Stimulated activated naive CD8-positive, alpha-beta T cell treated with anti-CD3 and anti-CD28 coated beads, Interleukin-15, Interleukin-2, amounts not matched to agents 100 U/mL and 50 U/mL, for 24 hours (primary cell): ENCODE measurements at regions not wholly inside any gene's neighbourhood (a gene's known extent, or its start where the extent isn't known, plus 50 kb on each side); places are given as distances from the start of the nearest gene placed in this dataset.
"Not testable (repeated sequence)": the region's sequence is repeated elsewhere in the genome, so short reads cannot be mapped to it uniquely, and the experiment has no call there.

Source experiments
- ATAC-seq: fragments of 150-1000 bp; cut with Tn5 transposase; one replicate; pipeline ENCODE4 v1.10.0; 2021
- DNase-seq: peaks from one replicate; pipeline ENCODE4 v3.0.0; 2021

- DNase-seq, result no peak
- ATAC-seq, result no peak
Measured at GRCh38 chr10:65787571-65787970, 1138.3 kb upstream of the LRRTM3 start.

- DNase-seq (no peak), ATAC-seq (no peak)
Measured at GRCh38 chr10:65788271-65788670, 1137.6 kb upstream of the LRRTM3 start.

- ATAC-seq (no peak), DNase-seq (no peak)
Measured at GRCh38 chr10:65791979-65792378, 1133.9 kb upstream of the LRRTM3 start.

GRCh38 chr10:65793738-65794425 is 1132.0 kb upstream of the LRRTM3 start:
- no peak for ATAC-seq
- DNase-seq, result no peak

- not testable (repeated sequence) for ATAC-seq, DNase-seq
Measured at GRCh38 chr10:65794861-65795260, 1131.0 kb upstream of the LRRTM3 start.

GRCh38 chr10:65796472-65796871 is 1129.4 kb upstream of the LRRTM3 start:
- DNase-seq (no peak), ATAC-seq (no peak)

- DNase-seq (no peak), ATAC-seq (no peak)
Measured at GRCh38 chr10:65798133-65798532, 1127.7 kb upstream of the LRRTM3 start.

- ATAC-seq, result no peak
- no peak for DNase-seq
Measured at GRCh38 chr10:65802391-65802790, 1123.4 kb upstream of the LRRTM3 start.

GRCh38 chr10:65805511-65805910 is 1120.3 kb upstream of the LRRTM3 start:
- ATAC-seq (no peak), DNase-seq (no peak)

- no peak for DNase-seq
- no peak for ATAC-seq
Measured at GRCh38 chr10:65805993-65806392, 1119.8 kb upstream of the LRRTM3 start.

GRCh38 chr10:65808687-65809333 is 1117.0 kb upstream of the LRRTM3 start:
- no peak for ATAC-seq
- no peak for DNase-seq

GRCh38 chr10:65811931-65812525 is 1113.8 kb upstream of the LRRTM3 start:
- no peak for ATAC-seq
- no peak for DNase-seq

- no peak for ATAC-seq
- no peak for DNase-seq
Measured at GRCh38 chr10:65816536-65816935, 1109.3 kb upstream of the LRRTM3 start.

GRCh38 chr10:65818990-65819389 is 1106.8 kb upstream of the LRRTM3 start:
- DNase-seq (no peak), ATAC-seq (no peak)

- DNase-seq, result no peak
- no peak for ATAC-seq
Measured at GRCh38 chr10:65827359-65827758, 1098.5 kb upstream of the LRRTM3 start.

- DNase-seq, result no peak
Measured at GRCh38 chr10:65838811-65839210, 1087.0 kb upstream of the LRRTM3 start.

GRCh38 chr10:65843203-65843602 is 1082.6 kb upstream of the LRRTM3 start:
- ATAC-seq, result no peak

More at GRCh38 chr10:65838811-65839210, 1087.0 kb upstream of the LRRTM3 start:
- ATAC-seq, result no peak

GRCh38 chr10:65845916-65846315 is 1079.9 kb upstream of the LRRTM3 start:
- ATAC-seq, result no peak

More at GRCh38 chr10:65843203-65843602, 1082.6 kb upstream of the LRRTM3 start:
- no peak for DNase-seq

GRCh38 chr10:65846541-65846940 is 1079.3 kb upstream of the LRRTM3 start:
- ATAC-seq (no peak), DNase-seq (no peak)

More at GRCh38 chr10:65845916-65846315, 1079.9 kb upstream of the LRRTM3 start:
- no peak for DNase-seq

GRCh38 chr10:65846949-65847348 is 1078.9 kb upstream of the LRRTM3 start:
- no peak for ATAC-seq

GRCh38 chr10:65847436-65848230 is 1078.2 kb upstream of the LRRTM3 start:
- ATAC-seq (no peak), DNase-seq (no peak)

More at GRCh38 chr10:65846949-65847348, 1078.9 kb upstream of the LRRTM3 start:
- no peak for DNase-seq

GRCh38 chr10:65858841-65859240 is 1067.0 kb upstream of the LRRTM3 start:
- ATAC-seq (no peak), DNase-seq (no peak)

- no peak for ATAC-seq
Measured at GRCh38 chr10:65861249-65861648, 1064.6 kb upstream of the LRRTM3 start.

More at GRCh38 chr10:65861249-65861648, 1064.6 kb upstream of the LRRTM3 start:
- no peak for DNase-seq
